Hindlimb muscle (tissue), 1 donor: ENCODE measurements at regions not wholly inside any gene's neighbourhood (a gene's known extent, or its start where the extent isn't known, plus 50 kb on each side); places are given as distances from the start of the nearest gene placed in this dataset.
"Not testable (repeated sequence)": the region's sequence is repeated elsewhere in the genome, so short reads cannot be mapped to it uniquely, and the experiment has no call there.

Experiments used
- DNase-seq: peaks from one replicate; pipeline ENCODE4 v3.0.0-alpha.2; 2013

GRCh38 chr7:77484785-77485184 is 52.3 kb upstream of the PTPN12 start:
- no peak for DNase-seq

- DNase-seq = no peak
Measured at GRCh38 chr7:77482015-77482414, 55.1 kb upstream of the PTPN12 start.

- no peak for DNase-seq
Measured at GRCh38 chr7:77481615-77482014, 55.5 kb upstream of the PTPN12 start.

GRCh38 chr7:77480102-77480627 is 56.9 kb upstream of the PTPN12 start:
- not testable (repeated sequence) for DNase-seq

- DNase-seq = no peak
Measured at GRCh38 chr7:77479536-77480088, 57.5 kb upstream of the PTPN12 start.

GRCh38 chr7:77476871-77477270 is 60.2 kb upstream of the PTPN12 start:
- DNase-seq = no peak

GRCh38 chr7:77475181-77475580 is 59.0 kb upstream of the GSAP start:
- no peak for DNase-seq

- DNase-seq = no peak
Measured at GRCh38 chr7:77474756-77475155, 58.6 kb upstream of the GSAP start.

- DNase-seq = no peak
Measured at GRCh38 chr7:77473229-77474005, 57.3 kb upstream of the GSAP start.

GRCh38 chr7:77469927-77470326 is 53.8 kb upstream of the GSAP start:
- DNase-seq = no peak

- peak; percentile 63 for DNase-seq
Measured at GRCh38 chr7:77467408-77467807, 51.3 kb upstream of the GSAP start.

GRCh38 chr7:77466450-77466849 is 50.3 kb upstream of the GSAP start:
- no peak for DNase-seq
